Lower leg skin (tissue), 4 donors: ENCODE measurements at regions not wholly inside any gene's neighbourhood (a gene's known extent, or its start where the extent isn't known, plus 50 kb on each side); places are given as distances from the start of the nearest gene placed in this dataset.

Experiments
- DNase-seq, 2 donors: peaks; one replicate each; pipeline ENCODE4 v3.0.0-alpha.2; 2019; ENCODE audit warnings: low spot score in 2 of 2
- H3K4me3 ChIP-seq: fragments of 200-600 bp; sonication (generic); 2 replicates; pipeline ENCODE4 v1.5.1; 2017; ENCODE audit warnings: mild to moderate bottlenecking, low read depth; ENCODE audit not compliant: poor library complexity, severe bottlenecking
- CTCF ChIP-seq, 3 donors: fragments of 450-650 bp; IDR thresholded peaks; one replicate each; pipeline ENCODE4 v1.5.1; 2016; ENCODE audit warnings: antibody characterized with exemption in 3 of 3, mild to moderate bottlenecking in 3 of 3, moderate library complexity in 2 of 3
- POLR2A ChIP-seq, 2 donors: fragments of 450-650 bp; IDR thresholded peaks; one replicate each; pipeline ENCODE4 v1.6.1; 2016 to 2017; ENCODE audit warnings: antibody characterized with exemption in 2 of 2, mild to moderate bottlenecking in 1 of 2, moderate library complexity in 1 of 2
- WGBS, 2 donors: methylation state at CpG; one replicate each; pipeline ENCODE4 v1.1.5; 2018; 5-methylcytosine and 5-hydroxymethylcytosine counted together
- intact Hi-C: fragments of 100-400 bp; cut with DNase I; formaldehyde crosslinking; loops from one replicate; pipeline ENCODE4 v1.15.0; 2023; ENCODE audit warnings: low total_unique reads

- intact Hi-C loops, result no loop called here
- WGBS, 2 donors, result 77% methylated on average over 3 of the region's 3 CpGs
- no peak for DNase-seq
- H3K4me3 ChIP-seq, result no peak overlapping the region
- no peak for TF ChIP-seq CTCF (IDR thresholded peaks at IDR 0.05)
- TF ChIP-seq POLR2A (IDR thresholded peaks at IDR 0.05), result no peak
Measured at GRCh38 chr11:115808351-115808940, 304.2 kb upstream of the CADM1 start.

- intact Hi-C loops, result no loop called here
- TF ChIP-seq CTCF (IDR thresholded peaks at IDR 0.05) (no peak), POLR2A (IDR thresholded peaks at IDR 0.05) (no peak)
- WGBS, 2 donors, result 63 to 64% methylated on average over 2 of the region's 2 CpGs
- H3K4me3 ChIP-seq, result no peak overlapping the region
- no peak for DNase-seq
Measured at GRCh38 chr11:115806056-115806455, 301.8 kb upstream of the CADM1 start.

GRCh38 chr11:115803073-115803740 lies 299.0 kb upstream of the CADM1 start:
- no peak overlapping the region for H3K4me3 ChIP-seq
- 86 to 90% methylated on average over 2 of the region's 2 CpGs for WGBS, 2 donors
- intact Hi-C loops, result no loop called here
- no peak for DNase-seq
- TF ChIP-seq CTCF (IDR thresholded peaks at IDR 0.05) (no peak), POLR2A (IDR thresholded peaks at IDR 0.05) (no peak)

- no peak for DNase-seq
- no peak for TF ChIP-seq POLR2A (IDR thresholded peaks at IDR 0.05)
- TF ChIP-seq CTCF (IDR thresholded peaks at IDR 0.05), result no peak
- intact Hi-C loops, result no loop called here
- WGBS, 2 donors, result 74 to 87% methylated on average over 3 of the region's 3 CpGs
- no peak overlapping the region for H3K4me3 ChIP-seq
Measured at GRCh38 chr11:115802641-115803040, 298.4 kb upstream of the CADM1 start.

- no peak for DNase-seq
- WGBS, 2 donors, result 92 to 95% methylated on average over 6 of the region's 6 CpGs
- no peak overlapping the region for H3K4me3 ChIP-seq
- intact Hi-C loops, result no loop called here
- TF ChIP-seq CTCF (IDR thresholded peaks at IDR 0.05) (no peak), POLR2A (IDR thresholded peaks at IDR 0.05) (no peak)
Measured at GRCh38 chr11:115792903-115793302, 288.7 kb upstream of the CADM1 start.

GRCh38 chr11:115787302-115787701 lies 283.1 kb upstream of the CADM1 start:
- TF ChIP-seq CTCF (IDR thresholded peaks at IDR 0.05) (no peak), POLR2A (IDR thresholded peaks at IDR 0.05) (no peak)
- H3K4me3 ChIP-seq, result no peak overlapping the region
- intact Hi-C loops, result no loop called here
- WGBS, 2 donors, result 86 to 90% methylated on average over 5 of the region's 5 CpGs
- no peak for DNase-seq
